BLaER1 treated with 17β-estradiol and CSF1 and Interleukin-3, amounts not matched to agents 10 nM and 100 nM (cell line): ENCODE measurements at regions not wholly inside any gene's neighbourhood (a gene's known extent, or its start where the extent isn't known, plus 50 kb on each side); places are given as distances from the start of the nearest gene placed in this dataset.

Experiments used
- H3K27ac ChIP-seq, 11 experiments: shearing (Covaris generic); formaldehyde crosslinking; 2 replicates each; pipeline ENCODE4 v1.8.1; 2022
- H3K27me3 ChIP-seq, 11 experiments: shearing (Covaris generic); formaldehyde crosslinking; 2 replicates each; pipeline ENCODE4 v1.8.1; 2022
- H3K36me3 ChIP-seq, 11 experiments: shearing (Covaris generic); formaldehyde crosslinking; 2 replicates each; pipeline ENCODE4 v1.8.1; 2022
- H3K4me1 ChIP-seq, 10 experiments: shearing (Covaris generic); formaldehyde crosslinking; 2 replicates each; pipeline ENCODE4 v1.8.1; 2022
- H3K4me2 ChIP-seq, 11 experiments: shearing (Covaris generic); formaldehyde crosslinking; 2 replicates each; pipeline ENCODE4 v1.8.1; 2022
- H3K4me3 ChIP-seq, 10 experiments: shearing (Covaris generic); formaldehyde crosslinking; 2 replicates each; pipeline ENCODE4 v1.8.1; 2022
- H3K9ac ChIP-seq, 11 experiments: shearing (Covaris generic); formaldehyde crosslinking; 2 replicates each; pipeline ENCODE4 v1.8.1; 2022
- H3K9me3 ChIP-seq, 11 experiments: shearing (Covaris generic); formaldehyde crosslinking; replicated peaks in 1 of 11; 2 replicates each; pipeline ENCODE4 v1.8.1; 2022
- H4K20me1 ChIP-seq, 11 experiments: shearing (Covaris generic); formaldehyde crosslinking; 2 replicates each; pipeline ENCODE4 v1.8.1; 2022
- Cebpa-rat ChIP-seq, 11 experiments: shearing (Covaris generic); IDR thresholded peaks; 2 replicates each; pipeline ENCODE4 v1.8.1; 2022

DNA sequence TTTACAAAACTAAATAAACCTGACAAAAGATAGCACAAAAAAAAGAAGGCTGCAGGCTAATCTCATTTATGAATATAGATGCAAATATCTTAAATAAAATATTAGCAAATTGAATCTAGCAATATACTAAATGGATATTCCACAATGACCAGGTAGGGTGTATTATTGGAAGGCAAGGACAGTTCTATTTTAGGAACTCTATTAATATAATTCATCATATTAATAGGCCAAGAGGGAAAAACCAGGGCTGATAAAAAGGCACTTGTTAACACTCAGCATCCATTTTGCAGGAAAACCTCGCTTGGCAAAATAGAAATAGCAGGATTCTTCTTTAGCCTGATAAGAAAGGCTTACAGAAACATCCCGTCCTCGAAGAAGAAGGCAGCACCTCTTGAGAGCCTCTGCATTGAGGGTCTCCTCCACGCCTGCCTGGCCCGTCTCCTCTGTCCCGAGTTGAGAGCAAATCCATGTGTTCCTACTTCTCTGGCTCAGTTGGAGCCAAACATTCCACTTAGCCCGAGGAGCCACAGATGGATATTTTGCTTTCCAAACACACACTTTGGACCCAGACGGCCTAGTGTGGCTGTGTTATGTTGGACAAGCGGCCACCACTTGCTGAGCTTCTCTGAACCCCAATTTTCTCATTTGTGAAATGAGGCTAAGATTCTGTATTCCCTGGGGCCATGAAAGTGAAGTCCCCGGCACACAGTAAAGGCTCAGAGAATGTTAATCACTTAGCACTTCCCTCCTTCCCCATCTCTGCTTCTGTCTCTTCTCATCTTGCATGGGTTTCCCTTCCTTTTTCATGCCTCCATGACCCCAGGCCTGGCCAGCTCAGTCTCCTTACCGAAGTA, 181.8 kb upstream of the MVB12B start:
- TF ChIP-seq Cebpa-rat (IDR thresholded peaks at IDR 0.05), result no peak
- H3K4me2 ChIP-seq, result peak overlapping the region; percentile 78 to 96 (median 94)
- H3K9ac ChIP-seq, result peak overlapping the region in 6 of 11 experiments; percentile 46 to 80 (median 73); a peak in 10 of 22 replicates
- peaks cover 0 to 15% (median 0%) of the 10 kb centered on the region in 11 experiments; a peak in 3 of 22 replicates for H3K36me3 ChIP-seq
- H3K27ac ChIP-seq, result peak overlapping the region in 8 of 11 experiments; percentile 41 to 90 (median 70); a peak in 15 of 22 replicates
- peaks cover 0 to 6% (median 0%) of the 10 kb centered on the region in 11 experiments; a peak in 2 of 22 replicates for H3K27me3 ChIP-seq
- H3K9me3 ChIP-seq, result peaks cover 17 to 36% (median 35%) of the 10 kb centered on the region in 11 experiments
- peak overlapping the region in 6 of 10 experiments; percentile 52 to 60 (median 57); a peak in 10 of 20 replicates for H3K4me3 ChIP-seq
- peaks cover 39 to 72% (median 65%) of the 10 kb centered on the region in 10 experiments for H3K4me1 ChIP-seq
- H4K20me1 ChIP-seq, result no peaks in the 10 kb centered on the region

DNA sequence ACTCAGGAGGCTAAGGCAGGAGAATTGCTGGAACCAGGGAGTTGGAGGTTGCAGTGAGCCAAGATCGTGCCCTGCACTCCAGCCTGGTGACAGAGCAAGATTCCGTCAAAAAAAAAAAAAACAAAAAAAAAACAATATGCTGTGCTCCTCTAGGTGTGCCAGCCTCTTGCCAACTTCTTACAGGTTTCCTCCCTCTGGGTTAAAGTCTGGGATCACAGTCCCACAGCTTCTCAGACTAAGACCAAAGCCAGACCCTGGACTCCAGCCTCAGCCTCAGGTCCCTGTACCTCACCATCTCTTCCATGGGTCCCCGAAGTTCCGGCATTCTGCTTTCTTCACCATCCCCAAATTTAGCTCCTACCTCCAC, 180.8 kb upstream of the MVB12B start:
- Histone ChIP-seq H3K4me2 (peak overlapping the region; percentile 78 to 96 (median 94)), H3K27me3 (peaks cover 0 to 6% (median 0%) of the 10 kb centered on the region in 11 experiments; a peak in 2 of 22 replicates), H3K27ac (peak overlapping the region in 8 of 11 experiments; percentile 28 to 90 (median 70); a peak in 15 of 22 replicates), H3K4me1 (peaks cover 39 to 82% (median 75%) of the 10 kb centered on the region in 10 experiments), H3K36me3 (peaks cover 0 to 12% (median 0%) of the 10 kb centered on the region in 11 experiments; a peak in 2 of 22 replicates), H4K20me1 (no peaks in the 10 kb centered on the region), H3K4me3 (peak overlapping the region; percentile 4 to 62 (median 54); a peak in 18 of 20 replicates), H3K9me3 (peaks cover 8 to 26% (median 25%) of the 10 kb centered on the region in 11 experiments; a peak in 21 of 22 replicates), H3K9ac (peak overlapping the region in 9 of 11 experiments; percentile 34 to 80 (median 63); a peak in 17 of 22 replicates)
- no peak for TF ChIP-seq Cebpa-rat (IDR thresholded peaks at IDR 0.05)

DNA sequence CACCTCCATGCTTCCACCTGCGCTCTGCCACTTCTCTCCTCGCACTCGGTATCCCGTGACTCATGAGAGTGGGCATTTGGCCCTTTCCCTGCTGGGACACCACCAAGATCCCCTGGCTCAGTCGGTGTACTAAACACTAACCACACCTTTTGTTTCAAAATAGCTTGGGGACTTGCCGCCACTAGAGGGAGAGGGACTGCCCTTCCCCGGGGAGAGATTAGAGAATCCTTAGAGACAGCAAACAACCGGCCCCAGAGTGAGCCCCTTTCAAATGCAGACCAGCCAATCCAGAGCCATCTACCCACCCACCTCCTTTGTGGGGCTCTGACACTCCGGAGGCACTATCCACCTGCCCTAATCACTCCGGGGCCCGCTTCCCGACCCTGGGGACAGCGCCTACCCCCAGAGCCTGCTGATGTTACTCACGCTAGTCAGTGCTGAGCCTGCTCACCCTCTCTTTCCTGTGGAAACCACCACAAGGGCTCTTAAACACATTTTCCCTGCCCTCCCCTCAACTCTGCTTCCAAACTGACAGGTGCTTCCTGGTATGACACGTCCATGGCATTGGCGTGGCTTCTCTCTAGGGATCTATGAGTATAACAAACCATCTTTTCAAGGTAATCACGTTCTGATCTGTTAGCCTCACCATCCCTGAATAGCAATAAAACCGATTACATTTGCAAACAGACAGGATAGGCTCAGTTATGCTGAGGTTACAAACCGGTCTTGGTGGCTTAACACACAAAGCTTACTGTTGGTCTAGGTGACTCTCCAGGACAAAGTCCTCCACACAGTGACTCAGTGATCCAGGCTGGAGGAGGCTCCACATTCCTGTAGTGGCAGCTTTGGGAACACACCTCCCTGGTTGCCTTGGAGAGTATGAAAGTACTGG, 180.1 kb upstream of the MVB12B start:
- Histone ChIP-seq H3K4me1 (peaks cover 39 to 88% (median 81%) of the 10 kb centered on the region in 10 experiments), H3K27me3 (peaks cover 0 to 6% (median 0%) of the 10 kb centered on the region in 11 experiments; a peak in 2 of 22 replicates), H3K4me2 (peak overlapping the region; percentile 78 to 96 (median 94)), H3K4me3 (peak overlapping the region; percentile 4 to 62 (median 54); a peak in 18 of 20 replicates), H3K9ac (peak overlapping the region in 9 of 11 experiments; percentile 34 to 80 (median 63); a peak in 17 of 22 replicates), H3K9me3 (peaks cover 1 to 20% (median 18%) of the 10 kb centered on the region in 11 experiments; a peak in 20 of 22 replicates), H3K36me3 (peaks cover 0 to 8% (median 0%) of the 10 kb centered on the region in 11 experiments; a peak in 2 of 22 replicates), H4K20me1 (no peaks in the 10 kb centered on the region), H3K27ac (peak overlapping the region in 8 of 11 experiments; percentile 28 to 90 (median 70); a peak in 15 of 22 replicates)
- peak in 1 of 11 experiments; percentile 49; a peak in 2 of 22 replicates for TF ChIP-seq Cebpa-rat (IDR thresholded peaks at IDR 0.05)

DNA sequence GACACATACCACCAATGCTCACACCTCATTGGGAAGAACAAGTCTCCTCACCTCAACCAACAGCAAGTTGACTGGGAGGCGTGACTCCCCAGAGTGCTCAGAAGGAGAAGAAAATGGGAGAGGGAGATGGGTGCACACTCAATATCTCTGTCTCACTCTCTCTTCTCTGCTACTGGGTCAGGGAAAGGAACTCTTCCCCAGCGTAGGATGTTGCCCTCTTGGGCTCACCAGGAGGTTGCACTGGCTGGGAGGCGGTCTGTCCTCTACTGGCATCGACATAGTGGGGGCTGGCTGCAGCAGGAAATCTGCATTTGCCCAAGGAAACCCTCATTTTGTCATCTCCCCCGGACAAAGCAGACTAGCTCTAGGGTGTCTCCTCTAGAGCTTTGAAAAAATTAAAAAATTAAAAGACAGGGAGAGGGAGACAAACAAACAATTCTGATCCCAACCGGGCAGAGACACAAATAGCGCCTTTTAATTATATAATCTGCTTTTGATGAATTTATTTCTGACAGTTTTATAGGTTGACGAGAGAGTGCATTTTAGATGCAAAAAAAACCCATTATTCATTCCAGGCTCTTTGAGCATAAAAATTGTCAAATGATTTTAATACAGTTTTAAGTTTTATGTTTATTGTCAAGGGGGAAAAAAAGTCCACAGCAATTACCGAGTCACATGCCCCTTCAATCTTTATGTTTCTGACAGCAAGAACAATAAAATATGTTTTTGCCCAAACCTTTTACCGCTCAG, 179.3 kb upstream of the MVB12B start:
- peaks cover 0 to 11% (median 10%) of the 10 kb centered on the region in 11 experiments; a peak in 15 of 22 replicates for H3K9me3 ChIP-seq
- TF ChIP-seq Cebpa-rat (IDR thresholded peaks at IDR 0.05), result no peak
- peak overlapping the region in 10 of 11 experiments; percentile 78 to 96 (median 94); a peak in 19 of 22 replicates for H3K4me2 ChIP-seq
- peak overlapping the region in 6 of 11 experiments; percentile 53 to 80 (median 73); a peak in 10 of 22 replicates for H3K9ac ChIP-seq
- H4K20me1 ChIP-seq, result no peaks in the 10 kb centered on the region
- peaks cover 39 to 97% (median 90%) of the 10 kb centered on the region in 10 experiments for H3K4me1 ChIP-seq
- peak overlapping the region in 8 of 11 experiments; percentile 1 to 90 (median 70); a peak in 14 of 22 replicates for H3K27ac ChIP-seq
- peaks cover 0 to 6% (median 0%) of the 10 kb centered on the region in 11 experiments; a peak in 2 of 22 replicates for H3K27me3 ChIP-seq
- H3K4me3 ChIP-seq, result peak overlapping the region in 2 of 10 experiments; percentile 13 to 60; a peak in 2 of 20 replicates
- H3K36me3 ChIP-seq, result peaks cover 0 to 7% (median 0%) of the 10 kb centered on the region in 11 experiments; a peak in 2 of 22 replicates

DNA sequence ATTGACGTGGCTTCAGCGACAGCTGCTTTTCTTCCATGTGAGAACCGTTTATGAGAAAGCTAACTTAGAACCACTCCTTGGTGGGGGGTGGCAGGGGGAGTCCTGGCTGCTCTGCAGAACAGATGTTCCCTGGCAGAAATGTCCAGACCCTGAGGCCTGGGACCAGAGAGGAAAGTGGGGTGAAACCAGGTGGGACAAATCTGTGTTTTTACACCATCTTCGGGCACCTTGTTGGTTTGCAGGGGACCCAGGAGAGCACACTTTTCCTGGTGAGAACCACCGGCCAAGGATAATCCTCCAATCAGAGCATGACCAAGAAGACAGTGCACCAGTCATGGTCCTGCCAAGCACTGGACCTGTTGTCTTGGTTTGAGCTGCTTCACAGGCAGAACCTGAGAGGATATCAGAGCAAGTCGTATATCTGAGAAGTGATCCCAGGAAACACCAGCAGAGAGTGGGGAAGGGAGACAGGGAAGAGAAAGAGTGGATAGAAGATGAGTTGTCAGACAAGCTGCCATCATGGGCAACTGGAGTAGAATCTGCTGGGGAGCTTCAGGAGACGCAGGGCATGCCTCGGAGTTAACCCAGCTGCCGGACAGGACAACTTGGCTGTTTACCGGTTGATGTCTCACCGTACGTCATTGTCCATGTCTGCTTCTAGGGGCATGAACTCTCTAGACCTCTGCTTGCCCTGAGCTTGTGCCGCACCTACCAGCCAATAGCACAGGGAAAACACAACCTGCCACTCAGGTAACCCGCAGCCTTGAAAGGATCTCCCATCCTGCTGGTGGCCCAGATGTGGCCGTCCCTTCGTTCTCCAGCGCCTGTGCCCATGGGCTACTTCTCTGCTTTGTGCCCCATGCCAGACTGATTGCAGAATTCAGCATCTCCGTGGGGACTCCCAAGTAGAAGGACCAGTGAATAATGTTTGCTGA, 178.4 kb upstream of the MVB12B start:
- peak overlapping the region in 8 of 11 experiments; percentile 89 to 96 (median 94); a peak in 17 of 22 replicates for H3K4me2 ChIP-seq
- peak overlapping the region in 6 of 11 experiments; percentile 65 to 90 (median 77); a peak in 10 of 22 replicates for H3K27ac ChIP-seq
- peaks cover 0 to under 1% (median 0%) of the 10 kb centered on the region in 11 experiments; a peak in 1 of 22 replicates for H3K36me3 ChIP-seq
- no peaks in the 10 kb centered on the region for H4K20me1 ChIP-seq
- H3K4me3 ChIP-seq, result no peak overlapping the region
- peaks cover 0 to 3% (median 2%) of the 10 kb centered on the region in 11 experiments; a peak in 8 of 22 replicates for H3K9me3 ChIP-seq
- peak overlapping the region in 4 of 11 experiments; percentile 73 to 80 (median 76); a peak in 6 of 22 replicates for H3K9ac ChIP-seq
- peaks cover 35 to 95% (median 89%) of the 10 kb centered on the region in 10 experiments for H3K4me1 ChIP-seq
- H3K27me3 ChIP-seq, result peaks cover 0 to 6% (median 0%) of the 10 kb centered on the region in 11 experiments; a peak in 2 of 22 replicates
- no peak for TF ChIP-seq Cebpa-rat (IDR thresholded peaks at IDR 0.05)

DNA sequence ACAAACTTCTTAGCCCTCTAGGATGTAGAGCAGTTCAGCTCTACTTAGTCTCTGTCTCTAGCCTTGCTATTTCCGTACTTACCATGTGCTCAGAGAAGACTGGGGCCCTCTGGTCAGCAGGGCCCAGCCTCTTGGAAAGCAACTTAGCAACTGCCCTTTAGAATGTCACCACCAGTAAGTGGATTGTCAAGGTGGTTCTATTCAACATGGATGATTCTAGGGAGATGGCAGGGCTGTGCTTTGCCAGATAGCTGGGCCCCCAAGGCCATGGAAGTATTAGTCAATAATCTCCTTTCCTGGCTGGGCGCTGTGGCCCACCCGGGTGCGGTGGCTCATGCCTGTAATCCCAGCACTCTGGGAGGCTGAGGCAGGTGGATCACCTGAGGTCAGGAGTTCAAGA, 177.6 kb upstream of the MVB12B start:
- H3K4me3 ChIP-seq, result no peak overlapping the region
- peaks cover 27 to 92% (median 83%) of the 10 kb centered on the region in 10 experiments for H3K4me1 ChIP-seq

More for the DNA sequence above, 177.6 kb upstream of the MVB12B start:
- H3K27ac ChIP-seq, result peak overlapping the region in 5 of 11 experiments; percentile 12 to 90 (median 79); a peak in 8 of 22 replicates
- no peak for TF ChIP-seq Cebpa-rat (IDR thresholded peaks at IDR 0.05)
- H3K36me3 ChIP-seq, result no peaks in the 10 kb centered on the region
- H3K4me2 ChIP-seq, result peak overlapping the region in 8 of 11 experiments; percentile 89 to 96 (median 94); a peak in 16 of 22 replicates
- no peaks in the 10 kb centered on the region for H4K20me1 ChIP-seq
- peaks cover 0 to 6% (median 0%) of the 10 kb centered on the region in 11 experiments; a peak in 2 of 22 replicates for H3K27me3 ChIP-seq
- H3K9ac ChIP-seq, result no peak overlapping the region
- no peaks in the 10 kb centered on the region for H3K9me3 ChIP-seq
